ENCODE measurements at regions not wholly inside any gene's neighbourhood (a gene's known extent, or its start where the extent isn't known, plus 50 kb on each side); places are given as distances from the start of the nearest gene placed in this dataset.
"Not testable (repeated sequence)": the region's sequence is repeated elsewhere in the genome, so short reads cannot be mapped to it uniquely, and the experiment has no call there.

DNA sequence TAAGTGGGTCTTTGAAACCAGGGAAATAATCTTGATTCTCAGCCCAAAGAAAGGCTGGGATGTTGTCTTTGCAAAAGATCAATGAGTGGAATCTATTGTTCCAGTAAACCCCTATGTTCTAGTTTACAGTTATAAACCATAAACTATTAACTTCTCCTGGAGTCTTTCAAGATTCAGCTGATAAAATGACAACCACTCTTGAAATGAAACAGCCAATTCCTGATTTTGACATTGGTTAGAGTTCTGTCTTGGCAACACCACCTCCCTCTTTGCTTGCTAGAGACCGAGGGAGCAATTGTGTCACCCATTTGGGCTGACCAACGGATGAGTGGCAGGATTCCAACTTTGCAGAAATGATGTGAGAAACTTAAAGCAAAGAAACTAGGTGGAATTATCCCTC is 746.9 kb downstream of the SLC4A3 start:
- DNase-seq: no peak

- DNase-seq: no peak
Observed at GRCh38 chr2:220377482-220378155, 750.2 kb downstream of the SLC4A3 start.

DNA sequence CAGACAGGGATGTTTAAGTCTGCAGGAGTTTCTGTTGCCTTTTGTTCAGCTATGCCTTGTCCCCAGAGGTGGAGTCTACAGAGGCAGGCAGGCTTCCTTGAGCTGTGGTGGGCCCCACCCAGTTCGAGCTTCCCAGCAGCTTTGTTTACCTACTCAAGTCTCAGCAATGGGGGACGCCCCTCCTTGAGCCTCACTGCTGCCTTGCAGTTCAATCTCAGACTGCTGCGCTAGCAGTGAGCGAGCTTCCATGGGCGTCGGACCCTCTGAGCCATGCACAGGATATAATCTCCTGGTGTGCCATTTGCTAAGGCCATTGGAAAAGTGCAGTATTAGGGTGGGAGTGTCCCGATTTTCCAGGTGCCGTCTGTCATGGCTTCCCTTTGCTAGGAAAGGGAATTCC is 760.3 kb downstream of the SLC4A3 start:
- not testable (repeated sequence) for DNase-seq

- no peak for DNase-seq
Observed at GRCh38 chr2:220393711-220394110, 766.3 kb downstream of the SLC4A3 start.

GRCh38 chr2:220394433-220394832 is 767.0 kb downstream of the SLC4A3 start:
- no peak for DNase-seq

- DNase-seq: no peak
Observed at GRCh38 chr2:220396287-220396686, 768.9 kb downstream of the SLC4A3 start.

DNA sequence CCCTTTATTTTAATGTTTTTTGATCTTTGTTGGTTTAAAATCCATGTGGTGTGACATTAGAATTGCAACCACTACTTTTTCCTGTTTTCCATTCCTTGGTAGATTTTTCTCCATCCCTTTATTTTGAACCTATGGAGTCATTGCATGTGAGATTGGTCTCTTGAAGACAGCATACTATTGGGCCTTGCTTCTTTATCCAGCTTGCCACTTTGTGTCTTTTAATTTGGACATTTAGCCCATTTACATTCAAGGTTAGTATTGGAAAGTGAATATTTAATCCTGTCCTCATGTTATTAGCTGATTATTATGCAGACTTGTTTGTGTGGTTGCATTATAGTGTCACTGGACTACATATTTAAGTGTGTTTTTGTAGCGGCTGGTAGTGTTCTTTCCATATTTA is 782.9 kb downstream of the SLC4A3 start:
- no peak for DNase-seq

DNA sequence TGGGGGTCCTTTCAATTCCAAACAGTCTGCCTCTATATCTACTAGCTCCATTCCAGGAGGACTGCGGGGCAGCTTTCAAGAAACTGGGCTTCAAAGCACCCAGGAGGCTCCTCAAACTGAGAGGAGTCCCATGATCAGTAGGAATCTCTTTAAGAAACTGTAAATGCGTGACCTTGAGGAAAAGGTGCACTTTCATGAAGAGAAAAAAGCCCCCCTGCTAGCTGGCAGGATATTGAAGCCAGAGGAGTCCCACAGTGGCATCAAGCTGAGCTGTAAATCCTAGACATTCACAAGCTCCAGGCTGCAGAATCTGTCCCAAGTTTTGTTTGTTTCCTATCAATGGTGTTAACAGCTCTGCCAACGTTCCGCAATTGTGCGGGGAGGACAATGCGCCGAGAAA is 790.1 kb downstream of the SLC4A3 start:
- no peak for DNase-seq

DNA sequence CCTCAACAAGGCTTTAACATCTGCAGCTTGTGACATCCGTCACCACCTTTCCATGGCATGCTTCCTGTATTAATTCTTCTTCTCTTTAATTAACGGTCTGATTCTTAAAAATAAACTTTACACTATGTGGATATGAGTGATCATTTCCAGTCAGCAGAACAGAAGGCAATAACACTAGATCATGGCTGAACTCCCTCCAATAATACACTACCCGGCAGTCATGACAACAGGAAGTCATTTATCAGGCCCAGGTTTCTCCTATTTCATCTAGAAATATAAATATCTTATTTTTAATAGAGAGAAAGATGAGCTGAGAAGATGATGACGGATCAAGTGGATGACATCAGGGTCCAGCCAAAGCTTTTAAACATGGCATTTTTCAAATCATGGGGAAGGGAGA is 792.2 kb downstream of the SLC4A3 start:
- no peak for DNase-seq

GRCh38 chr2:220420820-220421219 is 793.4 kb downstream of the SLC4A3 start:
- no peak for DNase-seq

- no peak for DNase-seq
Observed at GRCh38 chr2:220422676-220423075, 795.2 kb downstream of the SLC4A3 start.

- DNase-seq: no peak
Observed at GRCh38 chr2:220424561-220424960, 797.1 kb downstream of the SLC4A3 start.

DNA sequence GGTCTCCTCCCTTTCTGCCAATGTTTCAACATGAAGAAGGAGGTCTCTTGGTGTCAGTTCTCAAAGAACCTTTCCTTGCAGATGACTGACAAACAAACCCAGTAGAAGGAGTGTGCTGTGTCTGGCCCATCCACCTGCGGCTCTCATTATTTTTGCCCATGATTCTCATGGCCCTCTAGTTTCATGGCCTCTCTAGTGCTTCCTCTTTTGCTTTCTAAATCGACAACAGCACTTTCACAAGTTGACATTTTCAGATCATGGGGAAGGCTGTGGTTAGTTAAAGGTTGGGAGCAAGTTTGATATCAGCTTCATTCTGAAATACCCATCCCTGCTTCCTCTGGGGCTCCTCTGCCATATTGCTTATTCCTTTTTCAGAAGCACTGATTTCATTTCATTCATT is 805.2 kb downstream of the SLC4A3 start:
- DNase-seq: no peak

GRCh38 chr2:220433131-220433530 is 805.7 kb downstream of the SLC4A3 start:
- no peak for DNase-seq

GRCh38 chr2:220434385-220434784 is 807.0 kb downstream of the SLC4A3 start:
- DNase-seq: no peak

GRCh38 chr2:220437938-220438337 is 810.5 kb downstream of the SLC4A3 start:
- no peak for DNase-seq

- DNase-seq: no peak
Observed at GRCh38 chr2:220440731-220441130, 813.3 kb downstream of the SLC4A3 start.

DNA sequence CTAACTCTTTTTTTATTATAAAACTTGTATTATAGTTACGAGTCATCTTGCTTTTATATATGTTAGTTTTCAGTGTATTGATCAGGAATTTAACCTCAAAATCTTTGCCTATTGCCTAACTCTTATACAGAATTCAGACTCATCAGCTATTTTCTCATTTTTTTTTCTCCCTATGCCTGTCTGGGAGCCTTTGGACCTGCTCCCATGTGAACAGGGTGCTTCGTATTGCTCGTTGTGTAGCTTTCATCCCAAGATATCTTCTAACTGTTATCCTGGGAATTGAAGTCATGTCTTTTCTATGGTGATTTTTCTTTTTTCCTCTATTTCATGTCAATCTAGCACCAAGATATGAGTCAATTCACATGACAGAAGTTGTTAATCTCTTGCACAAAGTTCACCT is 814.0 kb downstream of the SLC4A3 start:
- no peak for DNase-seq

- no peak for DNase-seq
Observed at GRCh38 chr2:220442012-220442411, 814.6 kb downstream of the SLC4A3 start.

- no peak for DNase-seq
Observed at GRCh38 chr2:220445429-220446105, 818.1 kb downstream of the SLC4A3 start.

DNA sequence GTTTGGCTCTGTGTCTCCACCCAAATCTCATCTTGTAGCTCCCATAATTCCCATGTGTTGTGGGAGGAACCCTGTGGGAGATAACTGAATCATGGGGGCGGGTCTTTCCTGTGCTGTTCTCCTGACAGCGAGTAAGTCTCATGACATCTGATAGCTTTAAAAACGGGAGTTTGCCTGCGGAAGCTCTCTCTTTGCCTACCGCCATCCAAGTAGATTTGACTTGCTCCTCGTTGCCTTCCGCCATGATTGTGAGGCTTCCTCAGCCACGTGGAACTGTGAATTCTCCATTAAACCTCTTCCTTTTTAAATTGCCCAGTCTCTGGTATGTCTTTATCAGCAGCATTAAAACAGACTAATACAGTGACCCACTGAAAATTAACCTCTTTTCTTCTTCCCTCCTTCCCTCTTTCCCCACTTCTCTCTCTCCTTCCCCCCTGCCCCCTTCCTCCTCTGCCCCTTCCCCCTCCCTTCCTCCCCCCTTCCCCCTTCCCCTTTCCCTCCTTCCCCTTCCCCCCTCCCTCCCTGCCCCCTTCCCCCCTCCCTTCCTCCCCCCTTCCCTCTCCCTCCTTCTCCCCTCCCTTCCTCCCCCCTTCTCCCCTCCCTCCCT is 818.8 kb downstream of the SLC4A3 start:
- DNase-seq: no peak

GRCh38 chr2:220450846-220451245 is 823.4 kb downstream of the SLC4A3 start:
- no peak for DNase-seq

DNA sequence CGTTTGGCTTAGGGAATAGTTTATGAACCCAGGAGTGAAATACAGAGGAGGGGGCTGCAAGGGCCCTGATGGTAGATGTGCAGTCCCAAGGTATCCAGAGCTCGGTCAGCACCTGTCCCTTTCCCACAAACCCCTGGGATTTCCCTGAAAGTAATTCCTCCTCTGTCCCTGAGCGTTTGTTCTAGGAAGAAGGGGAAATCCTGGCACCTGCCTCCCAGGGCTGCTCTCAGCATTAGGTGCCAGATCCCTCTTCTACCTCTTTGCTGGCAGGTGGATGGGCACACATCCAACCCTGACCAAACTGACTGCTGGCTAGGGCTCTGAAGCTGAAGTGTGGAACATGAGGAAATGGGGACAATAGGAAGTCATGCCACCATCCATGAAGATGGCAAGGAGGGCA is 824.0 kb downstream of the SLC4A3 start:
- DNase-seq: no peak

DNA sequence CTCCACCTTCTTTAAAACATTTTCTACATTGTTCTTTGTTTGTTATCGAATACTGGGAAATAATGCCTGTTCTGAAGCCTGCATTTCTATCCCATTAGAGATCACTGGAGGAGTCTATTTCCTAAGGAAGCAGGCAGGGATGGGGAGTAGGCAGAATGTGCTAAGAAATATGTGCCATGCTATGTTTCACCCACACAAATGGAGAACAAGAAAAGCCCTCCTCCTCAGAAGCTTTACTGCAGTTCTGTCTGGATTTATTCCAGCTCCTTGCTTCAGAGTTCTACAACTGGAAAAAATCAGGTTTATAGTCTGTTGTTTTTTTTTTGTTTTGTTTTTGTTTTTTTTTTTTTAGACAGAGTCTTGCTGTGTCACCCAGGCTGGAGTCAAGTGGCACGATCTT is 825.1 kb downstream of the SLC4A3 start:
- peak in 1 of 2 donors; percentile 48 for DNase-seq

Data from hippocampal formation (tissue), 2 donors.